Heart right ventricle (tissue), 16 donors: ENCODE measurements at regions not wholly inside any gene's neighbourhood (a gene's known extent, or its start where the extent isn't known, plus 50 kb on each side); places are given as distances from the start of the nearest gene placed in this dataset.

Experiments used
- ATAC-seq, 8 donors: fragments of 200-7000 bp; cut with Tn5 transposase; one replicate each; pipeline ENCODE4 v1.9.1; 2020; ENCODE audit warnings: mild to moderate bottlenecking in 8 of 8, moderate library complexity in 8 of 8, moderate number of reproducible peaks in 1 of 8
- DNase-seq, 2 donors: peaks; one replicate each; pipeline ENCODE4 v3.0.0-alpha.2; 2020
- H3K27ac ChIP-seq, 10 donors: fragments of 200-600 bp; sonication (generic) in 2 of 10; one replicate each; pipeline versions ENCODE4 v1.5.0 to v1.8.0; 2020 to 2022; ENCODE audit warnings: mild to moderate bottlenecking in 3 of 10
- H3K27me3 ChIP-seq, 7 donors: fragments of 200-600 bp; one replicate each; pipeline ENCODE4 v1.8.0; 2021 to 2022; ENCODE audit warnings: mild to moderate bottlenecking in 2 of 7
- H3K36me3 ChIP-seq, 9 donors: fragments of 200-600 bp; sonication (generic) in 1 of 9; one replicate each; pipeline versions ENCODE4 v1.5.0 to v1.8.0; 2020 to 2022; ENCODE audit warnings: mild to moderate bottlenecking in 2 of 9
- H3K4me1 ChIP-seq, 9 donors: fragments of 200-600 bp; sonication (generic) in 1 of 9; one replicate each; pipeline versions ENCODE4 v1.5.0 to v1.8.0; 2020 to 2022; ENCODE audit warnings: mild to moderate bottlenecking in 4 of 9
- H3K4me3 ChIP-seq, 10 donors: fragments of 200-600 bp; sonication (generic) in 2 of 10; one replicate each; pipeline versions ENCODE4 v1.5.0 to v1.8.0; 2020 to 2022; ENCODE audit warnings: mild to moderate bottlenecking in 7 of 10, moderate library complexity in 2 of 10
- H3K9me3 ChIP-seq, 11 donors: fragments of 200-600 bp in 10 of 11; sonication (generic) in 2 of 11; one replicate each; pipeline versions ENCODE4 v1.5.0 to v1.8.0; 2013 to 2022; ENCODE audit warnings: mild to moderate bottlenecking in 2 of 11, control low read depth in 1 of 11, moderate library complexity in 1 of 11
- CTCF ChIP-seq, 9 donors: fragments of 200-600 bp; sonication (generic) in 2 of 9; IDR thresholded peaks; one replicate each; pipeline versions ENCODE4 v1.5.0 to v1.8.0; 2021 to 2022; ENCODE audit warnings: antibody characterized with exemption in 9 of 9, mild to moderate bottlenecking in 5 of 9, moderate library complexity in 1 of 9
- WGBS, 2 donors: extraction: QIAGEN DNeasy Blood & Tissue Kit; methylation state at CpG; one replicate each; pipeline ENCODE4 v1.1.7; 2013; ENCODE audit warnings: inconsistent platforms in 1 of 2; 5-methylcytosine and 5-hydroxymethylcytosine counted together
- intact Hi-C, 10 donors: fragments of 100-400 bp; cut with DNase I; formaldehyde crosslinking; loops; one replicate each; pipeline versions ENCODE4 v1.11.1 to v1.14.2; 2022
- donor health status: Arrhythmogenic right ventricular cardiomyopathy.
- donor health status: ischemic (EF 13 %, LVEDD 7.1; RV severe dilation, severe dysfunction).
- donor health status: healthy with polysubstance abuse.
- donor health status: DM: no; HTN: yes; CAD: no.
- donor health status: DM: no; HTN: no; CAD: no.
- donor health status: ischemic (EF 25% LVEDD 6.9; RV normal size, moderate dysfunction).
- donor health status: ischemic (EF 25% LVEDD 5.7; RV mildly dilated, moderate dysfunction).
- donor health status: healthy.
- donor health status: DM: yes; HTN: yes; CAD: no.
- donor health status: Ischemic cardiomyopathy.
- donor health status: ischemic (EF 35%, LVEDD 5.7; RV mildly dilated, moderate dysfunction).
- donor health status: nonischemic (EF 11% LVEDD 7.7; RV severe dilation, severe dysfunction).
- donor health status: DM: yes; HTN: yes; CAD: no.
- donor health status: PGD.
- donor health status: ischemic (EF 29% LVEDD 5.4; RV normal size, mild dysfunction).
- donor health status: nonischemic (EF 23%, LVEDD 6.1; RV moderate dilation, normal function).

- ATAC-seq (peak in 5 of 8 donors; percentile 57 to 85 (median 74)), DNase-seq (no peak)
- H3K27ac ChIP-seq = peak overlapping the region in 1 of 10 donors; percentile 53
- peaks cover 0 to 30% (median 0%) of the 10 kb centered on the region in 9 donors for H3K4me1 ChIP-seq
- 78% methylated on average over 4 of the region's 4 CpGs for WGBS, 2 donors
- intact Hi-C loops = no loop called here
- no peak for TF ChIP-seq CTCF (IDR thresholded peaks at IDR 0.05)
- H3K4me3 ChIP-seq = no peak overlapping the region
- peaks cover 0 to 57% (median 29%) of the 10 kb centered on the region in 7 donors for H3K27me3 ChIP-seq
- no peaks in the 10 kb centered on the region for H3K36me3 ChIP-seq
- H3K9me3 ChIP-seq = peaks cover 0 to 12% (median 5%) of the 10 kb centered on the region in 11 donors
Observed at GRCh38 chr22:27134315-27134701, 476.9 kb downstream of the MIAT start.

DNA sequence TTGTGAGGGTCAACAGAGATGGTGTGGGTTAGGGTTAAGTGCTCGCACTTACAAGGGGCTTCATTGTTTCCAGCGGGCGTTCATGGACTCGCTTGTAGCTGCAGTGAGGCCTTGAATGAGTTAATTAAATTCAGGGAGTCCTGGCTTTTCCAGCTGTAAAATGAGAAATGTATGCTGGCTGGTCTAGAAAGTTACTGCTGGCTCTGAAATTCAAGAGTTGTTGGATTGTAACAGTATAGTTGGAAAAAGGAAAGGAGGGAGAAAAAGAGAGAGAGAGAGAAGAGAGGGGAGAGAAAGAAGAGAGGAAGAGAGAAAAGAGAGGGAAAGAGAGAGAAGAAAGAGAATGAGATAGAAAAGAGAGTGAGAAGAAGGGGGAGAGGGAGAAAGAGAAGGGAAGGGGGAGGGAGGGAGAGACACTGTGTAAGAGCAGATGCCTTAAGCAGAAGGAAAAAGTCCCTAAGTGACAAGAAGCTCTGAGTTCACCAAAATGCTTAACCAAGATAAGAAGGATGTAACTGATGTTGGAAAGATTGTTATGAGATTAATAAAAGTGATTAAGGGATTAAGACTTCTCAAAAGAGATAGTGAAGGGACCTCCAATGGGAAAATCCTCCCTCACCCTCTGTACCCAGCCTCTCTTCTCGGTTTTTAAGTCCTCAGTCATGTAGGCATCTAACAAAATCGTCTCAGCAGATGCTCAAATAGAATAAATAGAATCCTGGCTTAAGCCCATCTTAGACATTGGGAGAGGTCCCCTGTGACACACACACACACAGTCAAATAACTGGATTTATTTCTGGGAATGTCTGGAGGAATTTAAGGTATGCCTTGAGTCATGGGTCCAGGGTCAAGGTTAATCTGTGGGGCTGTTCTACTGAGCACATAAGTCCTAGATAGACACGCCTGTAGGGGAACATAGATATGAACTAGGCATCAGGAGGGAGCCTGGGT, 477.9 kb downstream of the MIAT start:
- no peaks in the 10 kb centered on the region for H3K36me3 ChIP-seq
- ATAC-seq = no peak
- TF ChIP-seq CTCF (IDR thresholded peaks at IDR 0.05) = no peak
- no peak overlapping the region for H3K27ac ChIP-seq
- H3K4me3 ChIP-seq = no peak overlapping the region
- H3K9me3 ChIP-seq = peaks cover 0 to 12% (median 5%) of the 10 kb centered on the region in 11 donors
- H3K4me1 ChIP-seq = peaks cover 0 to 28% (median 4%) of the 10 kb centered on the region in 9 donors
- intact Hi-C loops = no loop called here
- no peak for DNase-seq
- H3K27me3 ChIP-seq = peaks cover 0 to 59% (median 29%) of the 10 kb centered on the region in 7 donors
- 73 to 76% methylated on average over 7 of the region's 7 CpGs for WGBS, 2 donors

DNA sequence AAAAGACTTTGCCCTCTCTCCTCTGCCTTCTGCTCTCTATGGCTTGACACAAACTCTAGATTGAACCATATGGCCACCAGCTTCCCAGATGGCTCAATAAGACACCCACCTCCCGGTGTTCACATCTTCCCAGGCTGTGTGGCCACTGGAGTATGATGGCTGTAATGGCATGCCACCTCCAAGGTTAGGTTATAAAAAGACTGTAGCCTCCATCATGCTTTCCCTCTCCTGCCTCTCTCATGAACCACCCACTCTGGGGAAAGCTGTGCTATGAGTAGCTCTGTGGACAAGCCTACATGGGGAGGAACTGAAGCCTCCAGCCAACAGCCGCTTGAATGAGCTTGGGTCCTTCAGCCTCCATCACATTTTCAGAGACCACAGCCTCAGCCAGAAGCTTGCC, 479.2 kb downstream of the MIAT start:
- Histone ChIP-seq H3K4me3 (no peak overlapping the region), H3K27ac (no peak overlapping the region), H3K9me3 (peaks cover 0 to 12% (median 5%) of the 10 kb centered on the region in 11 donors), H3K36me3 (no peaks in the 10 kb centered on the region), H3K27me3 (peaks cover 0 to 62% (median 40%) of the 10 kb centered on the region in 7 donors), H3K4me1 (peaks cover 0 to 28% (median 5%) of the 10 kb centered on the region in 9 donors)
- WGBS, 2 donors = 97 to 100% methylated on average over 2 of the region's 2 CpGs
- intact Hi-C loops = no loop called here
- DNase-seq (no peak), ATAC-seq (no peak)
- TF ChIP-seq CTCF (IDR thresholded peaks at IDR 0.05) = no peak

GRCh38 chr22:27137871-27138337, 480.5 kb downstream of the MIAT start:
- H3K4me3 ChIP-seq = no peak overlapping the region
- peaks cover 0 to 12% (median 5%) of the 10 kb centered on the region in 11 donors for H3K9me3 ChIP-seq
- H3K36me3 ChIP-seq = no peaks in the 10 kb centered on the region
- peak in 3 of 8 donors; percentile 22 to 47 (median 35) for ATAC-seq
- 60 to 66% methylated on average over 13 of the region's 13 CpGs for WGBS, 2 donors
- intact Hi-C loops = no loop called here
- peaks cover 0 to 71% (median 39%) of the 10 kb centered on the region in 7 donors for H3K27me3 ChIP-seq
- no peak for TF ChIP-seq CTCF (IDR thresholded peaks at IDR 0.05)
- no peak overlapping the region for H3K27ac ChIP-seq
- no peak for DNase-seq
- peaks cover 0 to 24% (median 2%) of the 10 kb centered on the region in 9 donors for H3K4me1 ChIP-seq
